ENCODE measurements at regions not wholly inside any gene's neighbourhood (a gene's known extent, or its start where the extent isn't known, plus 50 kb on each side); places are given as distances from the start of the nearest gene placed in this dataset.

- POLR2A ChIA-PET (ENCODE audit: unreplicated experiment) = no interaction called here
- Histone ChIP-seq H3K36me3 (ENCODE audit: control insufficient read depth, insufficient read depth, low read length) (no peaks in the 10 kb centered on the region), H3K4ac (ENCODE audit: low read depth, low read length) (no peak overlapping the region), H2BK20ac (ENCODE audit: low read depth, low read length) (no peak overlapping the region), H2BK120ac (ENCODE audit: low read depth, low read length) (no peak overlapping the region), H3K4me2 (ENCODE audit: low read depth, low read length) (no peak overlapping the region), H3K18ac (ENCODE audit: low read depth, low read length) (no peak overlapping the region), H4K20me1 (ENCODE audit: insufficient read depth, low read length) (no peaks in the 10 kb centered on the region), H2BK5ac (ENCODE audit: low read depth, low read length, poor library complexity, severe bottlenecking) (no peak overlapping the region), H2AK9ac (replicated peaks; ENCODE audit: low read depth, low read length, poor library complexity) (no peak overlapping the region), H2AK5ac (ENCODE audit: low read depth, low read length) (no peak overlapping the region), H2AFZ (replicated peaks; ENCODE audit: low read length, poor library complexity) (no peak overlapping the region), H4K8ac (ENCODE audit: low read depth in 2 of 2, low read length in 2 of 2) (no peak overlapping the region), H4K5ac (ENCODE audit: low read depth, low read length) (no peak overlapping the region), H2BK15ac (ENCODE audit: low read depth, low read length) (no peak overlapping the region), H3K4me3 (ENCODE audit: insufficient read depth, low read depth, low read length) (no peak overlapping the region), H3K56ac (ENCODE audit: extremely low read depth, insufficient read depth, low read length) (no peak overlapping the region), H4K91ac (ENCODE audit: insufficient read depth, low read depth, low read length) (no peak overlapping the region), H3K27me3 (ENCODE audit: control insufficient read depth, insufficient read depth, low read length) (no peaks in the 10 kb centered on the region), H3K27ac (ENCODE audit: insufficient read depth, low read length) (no peak overlapping the region), H3K14ac (replicated peaks; ENCODE audit: low read depth, low read length) (no peak overlapping the region), H3K79me1 (ENCODE audit: low read depth in 1 of 2, low read length in 2 of 2) (no peaks in the 10 kb centered on the region), H3K9ac (ENCODE audit: low read depth, low read length) (no peak overlapping the region), H3K9me1 (ENCODE audit: insufficient read depth, low read length) (no peaks in the 10 kb centered on the region), H3K9me3 (ENCODE audit: control insufficient read depth, insufficient read depth, low read length) (no peaks in the 10 kb centered on the region), H3K23ac (ENCODE audit: low read depth, low read length) (no peak overlapping the region), H3K4me1 (ENCODE audit: control insufficient read depth, insufficient read depth, low read length) (no peaks in the 10 kb centered on the region)
- TF ChIP-seq CTCF (conservative IDR thresholded peaks at IDR 0.05; ENCODE audit: low read depth, low read length) (no peak), MAFK (IDR thresholded peaks at IDR 0.05; ENCODE audit: low read depth, low read length) (peak; percentile 61)
- BruUV-seq (replicated peaks) = no TSS peak
- intact Hi-C loops (cut with micrococcal nuclease) = no loop called here
- DNase-seq (no peak), ATAC-seq (ENCODE audit: low read depth) (no peak)
- CTCF ChIA-PET = no interaction called here
- in situ Hi-C loops (cut with MboI; ENCODE audit: low sequenced_read_pairs) = no loop called here
- dilution Hi-C loops (cut with HindIII; ENCODE audit: low sequenced_read_pairs, unreplicated experiment) = no loop called here
Observed at GRCh38 chr13:84616864-84617263, 734.6 kb upstream of the SLITRK1 start.

Measured in IMR-90 (cell line).